Peyer's patch (tissue), 4 donors: ENCODE measurements at regions not wholly inside any gene's neighbourhood (a gene's known extent, or its start where the extent isn't known, plus 50 kb on each side); places are given as distances from the start of the nearest gene placed in this dataset.

ENCODE experiments used
- DNase-seq, 3 donors: peaks; one replicate each; pipeline ENCODE4 v3.0.0-alpha.2; 2017 to 2019
- H3K27ac ChIP-seq, 4 donors: fragments of 200-600 bp; sonication (generic); one replicate each; pipeline ENCODE4 v1.5.1; 2016 to 2019
- H3K27me3 ChIP-seq, 2 donors: fragments of 200-600 bp; sonication (generic); one replicate each; pipeline ENCODE4 v1.5.1; 2019
- H3K36me3 ChIP-seq, 3 donors: fragments of 200-600 bp; sonication (generic); one replicate each; pipeline ENCODE4 v1.5.1; 2016 to 2019
- H3K4me1 ChIP-seq, 4 donors: fragments of 200-600 bp; sonication (generic); one replicate each; pipeline ENCODE4 v1.5.1; 2016 to 2019
- H3K4me3 ChIP-seq, 4 donors: fragments of 200-600 bp; sonication (generic); 1 replicate in 3 of 4; 2 replicates in 1 of 4; pipeline ENCODE4 v1.5.1; 2016 to 2019; ENCODE audit warnings: mild to moderate bottlenecking in 1 of 4
- H3K9me3 ChIP-seq, 4 donors: fragments of 200-600 bp; sonication (generic); one replicate each; pipeline ENCODE4 v1.5.1; 2016 to 2019; ENCODE audit warnings: mild to moderate bottlenecking in 1 of 4
- POLR2A ChIP-seq, 2 donors: fragments of 450-650 bp; IDR thresholded peaks; one replicate each; pipeline ENCODE4 v1.5.1; 2017; ENCODE audit warnings: antibody characterized with exemption in 2 of 2, mild to moderate bottlenecking in 2 of 2, moderate library complexity in 2 of 2
- TF ChIP-seq, protein P1 (sequence below), 6 experiments: fragments of 450-650 bp in 4 of 6; fragments of 200-600 bp in 2 of 6; sonication (generic) in 1 of 6; IDR thresholded peaks; one replicate each; pipeline ENCODE4 v1.5.1; 2017 to 2019; ENCODE audit warnings: antibody characterized with exemption in 6 of 6, mild to moderate bottlenecking in 3 of 6, moderate library complexity in 1 of 6

DNA sequence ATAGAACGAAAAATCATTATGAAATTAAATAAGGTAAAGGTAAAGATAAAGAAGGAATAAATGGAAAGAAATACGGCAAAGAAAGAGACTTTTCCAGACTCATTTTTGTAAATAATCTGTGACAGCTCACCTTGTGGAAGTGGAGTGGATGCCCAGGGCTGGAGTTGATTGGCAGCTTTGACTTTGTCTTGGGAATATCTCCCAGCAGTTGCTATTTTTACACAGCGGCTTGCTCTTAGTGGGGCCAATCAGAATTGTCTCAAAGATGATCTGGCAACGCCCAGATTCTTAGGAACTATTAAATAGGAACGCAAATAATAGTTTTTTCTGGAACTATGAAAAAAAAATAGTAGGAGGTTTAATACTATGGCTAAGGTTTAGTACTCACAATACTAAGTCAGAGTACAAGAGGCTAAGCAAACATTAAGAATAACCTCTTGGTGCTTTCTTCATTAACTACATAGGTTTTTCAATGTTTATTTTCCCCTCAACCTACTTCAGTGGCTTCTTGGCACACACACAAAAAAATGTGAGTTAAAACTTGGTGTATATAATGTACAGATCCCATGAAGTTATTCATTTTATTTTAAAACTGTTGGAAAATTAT lies 132.7 kb downstream of the TRAM1L1 start:
- no peaks in the 10 kb centered on the region for H3K9me3 ChIP-seq
- no peak for DNase-seq
- H3K4me3 ChIP-seq = no peak overlapping the region
- no peaks in the 10 kb centered on the region for H3K27me3 ChIP-seq
- TF ChIP-seq POLR2A (IDR thresholded peaks at IDR 0.05) = no peak
- TF ChIP-seq, protein P1, sequence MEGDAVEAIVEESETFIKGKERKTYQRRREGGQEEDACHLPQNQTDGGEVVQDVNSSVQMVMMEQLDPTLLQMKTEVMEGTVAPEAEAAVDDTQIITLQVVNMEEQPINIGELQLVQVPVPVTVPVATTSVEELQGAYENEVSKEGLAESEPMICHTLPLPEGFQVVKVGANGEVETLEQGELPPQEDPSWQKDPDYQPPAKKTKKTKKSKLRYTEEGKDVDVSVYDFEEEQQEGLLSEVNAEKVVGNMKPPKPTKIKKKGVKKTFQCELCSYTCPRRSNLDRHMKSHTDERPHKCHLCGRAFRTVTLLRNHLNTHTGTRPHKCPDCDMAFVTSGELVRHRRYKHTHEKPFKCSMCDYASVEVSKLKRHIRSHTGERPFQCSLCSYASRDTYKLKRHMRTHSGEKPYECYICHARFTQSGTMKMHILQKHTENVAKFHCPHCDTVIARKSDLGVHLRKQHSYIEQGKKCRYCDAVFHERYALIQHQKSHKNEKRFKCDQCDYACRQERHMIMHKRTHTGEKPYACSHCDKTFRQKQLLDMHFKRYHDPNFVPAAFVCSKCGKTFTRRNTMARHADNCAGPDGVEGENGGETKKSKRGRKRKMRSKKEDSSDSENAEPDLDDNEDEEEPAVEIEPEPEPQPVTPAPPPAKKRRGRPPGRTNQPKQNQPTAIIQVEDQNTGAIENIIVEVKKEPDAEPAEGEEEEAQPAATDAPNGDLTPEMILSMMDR (IDR thresholded peaks at IDR 0.05) = no peak
- no peaks in the 10 kb centered on the region for H3K36me3 ChIP-seq
- H3K4me1 ChIP-seq = no peaks in the 10 kb centered on the region
- H3K27ac ChIP-seq = no peak overlapping the region

GRCh38 chr4:116949856-116950255 lies 135.5 kb downstream of the TRAM1L1 start:
- H3K36me3 ChIP-seq = no peaks in the 10 kb centered on the region
- no peak overlapping the region for H3K27ac ChIP-seq
- H3K27me3 ChIP-seq = no peaks in the 10 kb centered on the region
- no peaks in the 10 kb centered on the region for H3K4me1 ChIP-seq
- no peak for TF ChIP-seq POLR2A (IDR thresholded peaks at IDR 0.05)
- TF ChIP-seq, protein P1 (IDR thresholded peaks at IDR 0.05) = no peak
- H3K4me3 ChIP-seq = no peak overlapping the region
- DNase-seq = no peak
- no peaks in the 10 kb centered on the region for H3K9me3 ChIP-seq

DNA sequence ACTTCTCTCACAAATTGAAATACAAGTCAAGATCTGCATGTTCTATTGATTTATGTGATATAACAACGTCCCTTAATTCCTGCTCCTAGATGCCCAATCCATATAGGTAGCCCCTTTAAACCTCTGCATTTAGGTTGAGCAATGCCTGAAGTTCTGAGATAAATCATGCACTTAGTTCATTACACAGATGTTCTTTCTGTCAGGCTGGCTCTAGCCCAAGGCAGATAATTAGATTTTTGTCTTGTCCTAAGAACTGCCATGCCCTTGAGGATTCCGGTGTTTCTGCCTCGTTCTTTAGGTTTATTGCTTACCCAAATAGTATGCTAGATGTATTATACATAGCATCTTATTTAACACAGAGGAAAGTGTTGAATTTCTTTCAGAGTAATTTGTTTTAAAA lies 143.1 kb downstream of the TRAM1L1 start:
- no peaks in the 10 kb centered on the region for H3K27me3 ChIP-seq
- no peak overlapping the region for H3K27ac ChIP-seq
- TF ChIP-seq, protein P1 (IDR thresholded peaks at IDR 0.05) = no peak
- no peak for TF ChIP-seq POLR2A (IDR thresholded peaks at IDR 0.05)
- H3K9me3 ChIP-seq = no peaks in the 10 kb centered on the region
- no peak for DNase-seq
- H3K4me3 ChIP-seq = no peak overlapping the region
- no peaks in the 10 kb centered on the region for H3K4me1 ChIP-seq
- no peaks in the 10 kb centered on the region for H3K36me3 ChIP-seq

DNA sequence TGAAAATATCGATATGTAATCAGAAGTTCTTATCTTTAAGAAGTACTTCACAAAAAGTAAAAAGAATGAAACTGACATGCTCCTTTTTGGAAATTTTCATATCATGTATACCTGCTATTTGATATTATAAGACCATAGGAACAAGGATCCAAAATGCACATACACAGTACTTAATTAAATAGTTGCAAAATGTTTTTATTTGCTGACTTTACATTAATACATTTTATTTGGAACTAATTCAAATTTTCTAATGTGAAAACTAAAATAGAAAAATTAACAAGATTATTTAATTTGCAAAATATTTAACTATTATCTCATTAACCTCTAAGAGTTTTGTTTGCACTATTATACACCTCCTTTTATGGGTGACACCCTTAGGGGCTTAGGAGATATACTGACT lies 155.0 kb downstream of the TRAM1L1 start:
- no peak overlapping the region for H3K4me3 ChIP-seq
- no peak overlapping the region for H3K27ac ChIP-seq
- no peak for DNase-seq
- no peaks in the 10 kb centered on the region for H3K4me1 ChIP-seq
- H3K27me3 ChIP-seq = no peaks in the 10 kb centered on the region
- no peaks in the 10 kb centered on the region for H3K36me3 ChIP-seq
- H3K9me3 ChIP-seq = no peaks in the 10 kb centered on the region
- TF ChIP-seq, protein P1 (IDR thresholded peaks at IDR 0.05) = no peak
- TF ChIP-seq POLR2A (IDR thresholded peaks at IDR 0.05) = no peak

DNA sequence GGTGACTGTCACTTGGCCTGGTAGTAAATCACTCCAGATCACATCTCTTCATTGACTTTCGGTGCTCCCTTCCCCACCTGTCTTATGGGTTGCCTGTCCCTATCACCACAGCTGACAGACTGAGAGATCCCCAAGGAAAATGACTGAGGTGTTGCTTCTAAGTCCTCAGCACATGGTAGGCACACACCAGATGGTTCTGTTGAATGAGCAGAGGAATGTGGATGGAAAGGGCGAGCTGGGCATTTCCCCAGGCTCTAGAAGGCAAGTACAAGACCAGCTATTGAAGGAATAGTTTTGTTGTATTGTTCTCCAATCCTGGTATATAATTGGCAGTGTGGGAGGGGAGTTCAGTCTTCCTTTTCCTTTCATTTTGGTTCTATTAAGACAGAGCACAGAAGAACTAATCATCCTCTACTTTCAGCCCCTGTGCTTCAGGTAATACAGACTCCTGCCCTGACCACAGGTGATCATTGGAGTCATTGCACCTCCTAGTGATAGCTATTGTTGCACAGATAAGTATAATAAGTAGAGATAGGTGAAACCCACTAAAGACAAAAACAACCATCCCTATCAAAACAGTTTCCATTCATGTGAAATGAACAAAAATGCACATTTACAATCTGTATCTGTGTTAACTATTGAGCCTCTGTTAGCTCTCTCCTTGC lies 158.6 kb downstream of the TRAM1L1 start:
- Histone ChIP-seq H3K4me3 (no peak overlapping the region), H3K36me3 (no peaks in the 10 kb centered on the region), H3K4me1 (no peaks in the 10 kb centered on the region), H3K9me3 (no peaks in the 10 kb centered on the region), H3K27ac (no peak overlapping the region), H3K27me3 (no peaks in the 10 kb centered on the region)
- DNase-seq = no peak
- TF ChIP-seq, protein P1 (IDR thresholded peaks at IDR 0.05) = no peak
- TF ChIP-seq POLR2A (IDR thresholded peaks at IDR 0.05) = no peak
